Breast epithelium (tissue), 3 donors: ENCODE measurements at regions not wholly inside any gene's neighbourhood (a gene's known extent, or its start where the extent isn't known, plus 50 kb on each side); places are given as distances from the start of the nearest gene placed in this dataset.

Experiments used
- POLR2A ChIP-seq: fragments of 450-650 bp; IDR thresholded peaks from one replicate; pipeline ENCODE4 v1.6.1; 2016; ENCODE audit warnings: antibody characterized with exemption, mild to moderate bottlenecking, moderate library complexity
- POLR2AphosphoS5 ChIP-seq, 3 donors: sonication (generic); formaldehyde crosslinking; IDR thresholded peaks; one replicate each; pipeline ENCODE4 v1.6.1; 2017; ENCODE audit warnings: antibody characterized with exemption in 3 of 3
- TF ChIP-seq, protein P1 (sequence below), 3 donors: fragments of 450-650 bp; IDR thresholded peaks; one replicate each; pipeline ENCODE4 v1.5.1; 2016 to 2017; ENCODE audit warnings: antibody characterized with exemption in 3 of 3, mild to moderate bottlenecking in 3 of 3, moderate library complexity in 3 of 3

DNA sequence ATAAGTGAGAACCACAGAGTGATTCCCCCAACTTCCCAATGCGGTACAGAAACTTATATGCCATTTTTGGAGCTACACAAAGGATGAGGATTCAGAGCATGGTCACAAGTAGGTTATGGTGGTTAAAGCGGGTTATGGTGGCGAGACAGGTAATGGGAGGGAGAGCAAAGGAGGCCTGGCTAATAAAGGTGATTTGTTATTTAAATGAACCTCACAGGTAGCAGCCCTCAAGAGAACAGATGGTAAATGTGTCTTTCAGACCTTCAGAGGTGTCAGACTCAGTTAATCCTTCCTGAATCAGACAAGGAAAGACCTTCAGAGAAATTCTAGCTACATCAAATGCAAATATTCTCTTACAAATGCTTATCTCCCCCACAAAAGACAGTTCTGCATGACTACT lies 1971.4 kb downstream of the OLFM4 start:
- TF ChIP-seq, protein P1, sequence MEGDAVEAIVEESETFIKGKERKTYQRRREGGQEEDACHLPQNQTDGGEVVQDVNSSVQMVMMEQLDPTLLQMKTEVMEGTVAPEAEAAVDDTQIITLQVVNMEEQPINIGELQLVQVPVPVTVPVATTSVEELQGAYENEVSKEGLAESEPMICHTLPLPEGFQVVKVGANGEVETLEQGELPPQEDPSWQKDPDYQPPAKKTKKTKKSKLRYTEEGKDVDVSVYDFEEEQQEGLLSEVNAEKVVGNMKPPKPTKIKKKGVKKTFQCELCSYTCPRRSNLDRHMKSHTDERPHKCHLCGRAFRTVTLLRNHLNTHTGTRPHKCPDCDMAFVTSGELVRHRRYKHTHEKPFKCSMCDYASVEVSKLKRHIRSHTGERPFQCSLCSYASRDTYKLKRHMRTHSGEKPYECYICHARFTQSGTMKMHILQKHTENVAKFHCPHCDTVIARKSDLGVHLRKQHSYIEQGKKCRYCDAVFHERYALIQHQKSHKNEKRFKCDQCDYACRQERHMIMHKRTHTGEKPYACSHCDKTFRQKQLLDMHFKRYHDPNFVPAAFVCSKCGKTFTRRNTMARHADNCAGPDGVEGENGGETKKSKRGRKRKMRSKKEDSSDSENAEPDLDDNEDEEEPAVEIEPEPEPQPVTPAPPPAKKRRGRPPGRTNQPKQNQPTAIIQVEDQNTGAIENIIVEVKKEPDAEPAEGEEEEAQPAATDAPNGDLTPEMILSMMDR (IDR thresholded peaks at IDR 0.05) = no peak
- no peak for TF ChIP-seq POLR2A
- TF ChIP-seq POLR2AphosphoS5 (IDR thresholded peaks at IDR 0.05) = no peak
